ENCODE measurements at regions not wholly inside any gene's neighbourhood (a gene's known extent, or its start where the extent isn't known, plus 50 kb on each side); places are given as distances from the start of the nearest gene placed in this dataset.

GRCh38 chr2:220068846-220069245 is 441.4 kb downstream of the SLC4A3 start:
- DNase-seq, result no peak

GRCh38 chr2:220070349-220070748 is 442.9 kb downstream of the SLC4A3 start:
- DNase-seq, result no peak

DNA sequence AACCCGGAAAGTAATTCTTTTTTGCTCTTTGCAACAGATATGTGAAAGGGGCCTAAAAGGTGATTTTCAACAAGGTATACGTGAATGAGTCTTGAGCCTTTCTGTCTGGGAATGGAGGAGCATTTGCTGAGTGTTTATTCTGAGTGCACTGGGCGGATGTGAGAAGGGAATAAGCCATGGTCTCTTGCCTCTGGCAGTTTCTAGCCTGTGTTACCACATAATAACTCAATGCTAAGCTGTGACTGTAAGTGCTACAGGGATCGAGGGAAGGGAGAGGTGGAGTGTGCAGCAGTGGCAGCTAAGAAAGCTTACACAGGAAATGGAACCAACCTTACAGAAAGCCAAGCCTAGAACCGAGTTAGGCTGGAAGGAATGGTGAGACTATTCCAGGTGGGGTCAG is 444.3 kb downstream of the SLC4A3 start:
- DNase-seq, result no peak

DNA sequence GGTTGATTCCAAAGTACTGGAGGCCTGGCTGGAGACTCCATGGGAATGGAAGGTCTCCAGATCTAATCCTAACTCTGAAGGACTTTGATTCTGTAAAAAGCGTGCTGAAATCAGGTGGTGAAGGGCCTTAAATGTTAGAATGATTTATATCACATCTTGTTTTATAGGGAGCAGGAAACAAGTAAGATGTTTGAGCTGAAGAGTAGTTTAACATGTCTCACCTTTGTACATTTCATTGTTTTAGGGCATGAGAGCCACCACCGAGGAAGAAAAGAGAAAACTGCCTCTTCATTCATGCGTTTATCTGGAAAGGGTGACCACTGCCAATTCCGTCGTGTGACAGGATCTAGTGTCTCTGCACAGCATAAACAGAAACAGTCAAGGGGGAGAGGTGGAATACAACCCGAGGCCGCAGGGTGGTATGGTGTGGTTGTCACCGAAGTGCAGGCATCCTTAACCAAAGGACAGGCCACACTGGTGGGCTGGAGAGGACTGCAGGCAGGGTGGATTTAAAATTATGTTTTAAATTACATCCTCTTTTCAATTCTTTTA is 445.3 kb downstream of the SLC4A3 start:
- DNase-seq, result no peak

DNA sequence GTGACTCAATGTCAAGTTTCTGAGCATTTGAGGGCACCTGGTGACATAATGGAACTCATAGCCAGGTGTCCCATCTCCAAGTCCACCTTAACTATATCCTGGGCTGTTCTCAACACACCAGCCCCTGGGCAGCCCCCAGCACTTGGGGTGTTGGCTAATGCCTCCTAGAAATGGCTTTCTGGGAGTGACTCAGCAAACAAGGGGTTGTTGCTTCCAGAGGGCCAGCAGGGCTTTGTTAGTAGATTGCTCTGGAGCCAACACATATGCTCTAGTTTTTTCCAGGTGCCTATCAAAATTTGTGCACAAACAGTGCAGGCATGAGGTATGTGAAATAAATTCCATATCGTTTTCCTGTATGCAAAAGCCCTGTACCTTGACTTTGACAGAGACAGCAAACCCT is 448.4 kb downstream of the SLC4A3 start:
- no peak for DNase-seq

- no peak for DNase-seq
These were observed 449.3 kb downstream of the SLC4A3 start for GRCh38 chr2:220076734-220077133.

GRCh38 chr2:220077488-220077887 is 450.1 kb downstream of the SLC4A3 start:
- no peak for DNase-seq

- DNase-seq, result no peak
These were observed 451.0 kb downstream of the SLC4A3 start for GRCh38 chr2:220078439-220078838.

GRCh38 chr2:220079595-220079994 is 452.2 kb downstream of the SLC4A3 start:
- no peak for DNase-seq

DNA sequence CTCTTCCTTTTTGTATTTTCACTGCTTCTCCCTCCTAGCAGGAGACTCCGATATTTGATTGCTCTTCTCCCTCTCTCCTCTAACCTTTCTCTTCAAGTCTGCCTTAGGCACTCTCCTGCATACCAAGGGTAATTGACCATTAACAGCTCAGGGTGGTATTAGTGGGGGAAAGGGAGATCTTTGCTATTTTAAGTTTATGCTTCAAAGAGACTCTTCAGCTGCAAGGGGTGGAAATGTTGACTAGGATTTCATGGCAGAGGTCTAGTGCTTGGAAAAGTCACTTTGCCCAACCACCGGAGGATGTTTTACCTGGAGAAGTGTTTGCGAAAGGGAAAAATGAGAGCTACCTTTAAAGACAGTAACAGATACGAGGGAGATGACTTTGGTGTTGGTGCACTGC is 453.7 kb downstream of the SLC4A3 start:
- no peak for DNase-seq

- DNase-seq, result no peak
These were observed 462.6 kb downstream of the SLC4A3 start for GRCh38 chr2:220090050-220090449.

- DNase-seq, result no peak
These were observed 469.0 kb downstream of the SLC4A3 start for GRCh38 chr2:220096406-220096805.

DNA sequence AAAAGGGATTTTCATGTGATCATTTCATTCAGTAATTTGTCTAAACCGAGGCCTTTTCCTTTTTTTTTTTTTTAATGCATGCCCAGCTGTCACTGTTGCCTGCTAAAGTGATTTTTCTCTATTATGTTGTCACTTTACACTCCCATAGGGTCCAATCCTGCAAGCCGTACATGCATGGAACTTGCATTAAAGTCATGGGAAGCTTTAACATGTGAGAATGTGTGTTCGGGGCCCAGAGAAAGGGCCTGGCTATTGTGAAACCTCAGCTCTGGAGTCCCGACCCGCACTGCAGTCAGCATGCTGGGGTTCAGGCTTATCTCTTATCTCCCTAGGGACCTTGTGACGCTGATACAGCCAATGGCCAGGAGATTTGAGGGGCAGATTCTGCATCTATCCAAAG is 474.6 kb downstream of the SLC4A3 start:
- no peak for DNase-seq

DNA sequence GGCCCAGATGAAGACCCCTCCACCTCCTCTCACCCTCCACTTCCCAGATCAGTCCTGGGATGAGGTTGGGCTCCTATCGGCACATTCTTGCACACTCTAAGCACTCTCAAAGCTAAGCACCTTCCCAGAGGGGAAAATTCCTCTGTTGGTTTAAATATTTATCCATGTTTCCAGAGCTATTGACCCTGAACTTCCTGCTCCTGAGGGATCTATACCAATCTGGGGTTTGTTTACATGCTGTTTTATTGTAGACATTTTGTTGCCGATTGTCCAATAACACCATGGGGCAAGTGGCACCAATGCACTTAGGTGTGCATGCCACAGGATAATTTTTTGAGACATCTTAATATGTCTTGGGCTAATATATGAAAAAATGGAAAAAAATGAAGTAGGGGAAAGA is 476.2 kb downstream of the SLC4A3 start:
- no peak for DNase-seq

GRCh38 chr2:220104871-220105351 is 477.5 kb downstream of the SLC4A3 start:
- no peak for DNase-seq

DNA sequence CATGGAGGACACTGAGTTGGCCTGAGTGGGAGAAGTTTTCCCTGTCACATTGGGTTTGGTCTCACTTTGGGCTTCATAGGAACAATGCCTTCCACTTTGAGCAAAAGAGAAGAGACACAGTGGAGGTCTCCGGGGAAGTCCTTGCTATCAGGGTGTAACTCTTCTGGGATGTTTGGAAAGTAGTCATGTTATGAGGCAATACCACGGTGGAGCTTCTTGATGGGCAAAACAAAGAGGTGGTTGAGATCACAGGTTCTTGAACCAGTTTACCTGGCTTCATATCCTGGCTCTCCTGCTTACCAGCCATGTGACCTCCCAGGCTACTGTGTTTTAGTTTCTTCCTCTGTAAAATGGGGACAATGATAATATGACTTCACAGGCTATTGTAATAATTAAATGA is 478.6 kb downstream of the SLC4A3 start:
- DNase-seq, result no peak

- DNase-seq, result no peak
These were observed 480.0 kb downstream of the SLC4A3 start for GRCh38 chr2:220107380-220107791.

DNA sequence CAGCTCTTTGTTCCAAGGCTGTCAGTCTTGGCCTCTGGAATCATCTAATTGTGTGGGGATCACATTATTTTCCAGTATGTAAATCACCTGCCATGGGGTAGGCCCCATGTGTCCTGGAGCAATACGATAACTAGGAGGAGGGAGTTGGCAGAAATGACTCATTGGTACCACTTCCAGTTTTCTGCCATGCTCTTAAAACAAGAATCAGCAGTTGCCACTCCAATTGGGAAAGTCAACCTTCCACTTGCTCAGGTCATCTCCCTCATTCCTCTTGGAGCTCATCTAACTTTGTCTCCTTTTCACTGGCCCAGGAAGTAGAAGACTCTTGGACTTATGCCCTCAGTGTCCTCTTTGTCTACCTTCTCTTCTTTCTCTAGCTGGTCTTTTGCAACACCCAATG is 487.0 kb downstream of the SLC4A3 start:
- no peak for DNase-seq

- no peak for DNase-seq
These were observed 489.6 kb downstream of the SLC4A3 start for GRCh38 chr2:220117025-220117424.

- DNase-seq, result no peak
These were observed 492.6 kb downstream of the SLC4A3 start for GRCh38 chr2:220120041-220120440.

DNA sequence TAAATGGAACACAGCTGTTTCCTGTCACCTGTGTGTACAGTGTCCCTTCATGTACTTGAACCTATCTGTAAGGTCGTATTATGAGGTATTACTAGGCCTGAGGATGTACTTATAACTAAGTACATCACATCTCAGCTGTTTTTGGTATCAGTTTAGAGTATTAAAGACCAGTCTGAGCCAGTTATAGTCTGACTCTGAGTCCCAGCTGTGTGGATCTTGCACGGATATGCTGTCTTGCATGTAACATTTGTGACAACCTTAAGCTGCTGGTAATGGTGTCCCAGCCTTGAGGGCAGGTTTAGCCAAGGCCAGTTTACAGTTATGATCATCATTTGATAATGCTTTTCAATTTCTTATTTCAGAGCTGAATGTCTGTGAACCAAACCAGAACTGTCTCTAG is 496.3 kb downstream of the SLC4A3 start:
- DNase-seq, result no peak

GRCh38 chr2:220125551-220125950 is 498.1 kb downstream of the SLC4A3 start:
- no peak for DNase-seq

DNA sequence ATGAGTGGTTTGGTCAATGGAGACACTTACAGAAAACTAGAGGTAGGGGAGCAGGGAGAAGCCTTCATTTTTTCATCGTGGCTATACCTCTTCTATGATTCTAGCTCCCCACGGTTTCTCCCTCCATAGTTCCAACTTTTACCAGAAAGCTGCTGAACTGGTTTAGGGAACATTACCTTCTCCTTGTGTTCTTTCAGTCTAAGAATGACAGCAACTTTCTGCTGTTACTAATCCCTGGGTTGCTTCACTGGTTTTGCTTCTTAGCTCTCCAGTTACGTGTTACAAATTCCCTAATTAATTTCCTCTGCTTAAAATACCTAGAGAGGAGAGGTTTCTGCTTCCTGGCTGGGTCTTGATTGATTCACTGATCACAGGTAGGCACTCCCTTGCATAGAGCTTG is 499.9 kb downstream of the SLC4A3 start:
- DNase-seq, result no peak

- no peak for DNase-seq
These were observed 500.4 kb downstream of the SLC4A3 start for GRCh38 chr2:220127876-220128275.

DNA sequence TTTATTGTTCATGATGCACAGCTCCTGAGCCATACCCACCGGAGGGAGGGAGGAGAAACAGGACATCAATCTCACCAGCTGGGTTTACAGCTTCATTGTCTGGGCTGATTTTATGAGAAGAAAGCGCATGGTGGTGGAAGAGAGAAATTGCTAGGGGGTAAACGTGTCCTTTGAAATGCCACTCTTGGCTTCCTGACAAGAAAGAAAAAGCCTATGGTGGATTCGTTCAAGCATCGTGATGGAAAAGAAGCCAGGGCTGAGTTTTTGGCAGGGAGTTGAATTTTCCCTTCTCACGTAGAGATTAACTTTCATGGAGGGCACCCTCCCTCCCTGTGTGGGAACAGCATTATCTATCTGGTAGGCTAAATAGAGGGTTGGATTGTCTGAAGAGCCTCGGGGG is 502.0 kb downstream of the SLC4A3 start:
- DNase-seq, result no peak

Measured in hippocampal formation (tissue), 2 donors.